ENCODE measurements at regions not wholly inside any gene's neighbourhood (a gene's known extent, or its start where the extent isn't known, plus 50 kb on each side); places are given as distances from the start of the nearest gene placed in this dataset.

DNA sequence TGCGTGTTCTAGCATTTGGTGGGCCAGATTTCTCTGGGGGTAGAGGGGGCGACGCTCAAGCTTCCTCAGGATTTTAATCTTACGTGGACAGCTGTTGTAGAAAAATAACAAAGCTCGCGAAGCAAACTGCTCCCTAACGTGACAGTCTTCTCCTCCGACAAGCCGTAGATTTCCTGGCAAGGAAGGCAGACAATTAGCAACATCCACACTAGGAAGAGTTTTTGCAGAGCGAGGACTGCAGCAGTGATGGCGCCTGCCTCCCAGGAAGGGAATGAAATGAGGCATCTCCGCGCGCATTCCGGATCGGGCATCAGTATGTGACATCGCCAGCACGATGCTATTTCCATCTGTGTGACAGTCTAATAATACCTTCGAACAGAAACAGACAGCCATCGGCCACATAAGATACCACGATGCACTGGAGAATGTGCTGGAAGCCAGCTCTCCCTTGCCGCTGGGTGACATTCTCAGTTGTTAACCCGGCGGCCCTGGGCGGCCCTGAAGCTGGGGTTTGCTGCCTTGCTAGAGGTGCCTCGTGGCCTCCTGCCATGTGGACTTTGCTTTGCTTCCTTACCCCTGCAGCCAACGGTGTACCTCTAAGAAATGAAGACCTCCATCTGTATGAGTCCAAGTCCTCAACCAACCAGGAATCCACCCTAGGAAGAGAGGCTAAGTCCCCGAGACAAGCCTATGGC lies 101.8 kb upstream of the AGAP1 start:
- TF ChIP-seq GABPA (IDR thresholded peaks at IDR 0.05; ENCODE audit: low read depth) (no peak), POLR2AphosphoS5 (IDR thresholded peaks at IDR 0.05; ENCODE audit: low read depth) (no peak)
- TF ChIP-seq, protein P1, sequence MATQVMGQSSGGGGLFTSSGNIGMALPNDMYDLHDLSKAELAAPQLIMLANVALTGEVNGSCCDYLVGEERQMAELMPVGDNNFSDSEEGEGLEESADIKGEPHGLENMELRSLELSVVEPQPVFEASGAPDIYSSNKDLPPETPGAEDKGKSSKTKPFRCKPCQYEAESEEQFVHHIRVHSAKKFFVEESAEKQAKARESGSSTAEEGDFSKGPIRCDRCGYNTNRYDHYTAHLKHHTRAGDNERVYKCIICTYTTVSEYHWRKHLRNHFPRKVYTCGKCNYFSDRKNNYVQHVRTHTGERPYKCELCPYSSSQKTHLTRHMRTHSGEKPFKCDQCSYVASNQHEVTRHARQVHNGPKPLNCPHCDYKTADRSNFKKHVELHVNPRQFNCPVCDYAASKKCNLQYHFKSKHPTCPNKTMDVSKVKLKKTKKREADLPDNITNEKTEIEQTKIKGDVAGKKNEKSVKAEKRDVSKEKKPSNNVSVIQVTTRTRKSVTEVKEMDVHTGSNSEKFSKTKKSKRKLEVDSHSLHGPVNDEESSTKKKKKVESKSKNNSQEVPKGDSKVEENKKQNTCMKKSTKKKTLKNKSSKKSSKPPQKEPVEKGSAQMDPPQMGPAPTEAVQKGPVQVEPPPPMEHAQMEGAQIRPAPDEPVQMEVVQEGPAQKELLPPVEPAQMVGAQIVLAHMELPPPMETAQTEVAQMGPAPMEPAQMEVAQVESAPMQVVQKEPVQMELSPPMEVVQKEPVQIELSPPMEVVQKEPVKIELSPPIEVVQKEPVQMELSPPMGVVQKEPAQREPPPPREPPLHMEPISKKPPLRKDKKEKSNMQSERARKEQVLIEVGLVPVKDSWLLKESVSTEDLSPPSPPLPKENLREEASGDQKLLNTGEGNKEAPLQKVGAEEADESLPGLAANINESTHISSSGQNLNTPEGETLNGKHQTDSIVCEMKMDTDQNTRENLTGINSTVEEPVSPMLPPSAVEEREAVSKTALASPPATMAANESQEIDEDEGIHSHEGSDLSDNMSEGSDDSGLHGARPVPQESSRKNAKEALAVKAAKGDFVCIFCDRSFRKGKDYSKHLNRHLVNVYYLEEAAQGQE (IDR thresholded peaks at IDR 0.05; ENCODE audit: insufficient replicate concordance, low read depth), result no peak
- TF ChIP-seq, protein P2, sequence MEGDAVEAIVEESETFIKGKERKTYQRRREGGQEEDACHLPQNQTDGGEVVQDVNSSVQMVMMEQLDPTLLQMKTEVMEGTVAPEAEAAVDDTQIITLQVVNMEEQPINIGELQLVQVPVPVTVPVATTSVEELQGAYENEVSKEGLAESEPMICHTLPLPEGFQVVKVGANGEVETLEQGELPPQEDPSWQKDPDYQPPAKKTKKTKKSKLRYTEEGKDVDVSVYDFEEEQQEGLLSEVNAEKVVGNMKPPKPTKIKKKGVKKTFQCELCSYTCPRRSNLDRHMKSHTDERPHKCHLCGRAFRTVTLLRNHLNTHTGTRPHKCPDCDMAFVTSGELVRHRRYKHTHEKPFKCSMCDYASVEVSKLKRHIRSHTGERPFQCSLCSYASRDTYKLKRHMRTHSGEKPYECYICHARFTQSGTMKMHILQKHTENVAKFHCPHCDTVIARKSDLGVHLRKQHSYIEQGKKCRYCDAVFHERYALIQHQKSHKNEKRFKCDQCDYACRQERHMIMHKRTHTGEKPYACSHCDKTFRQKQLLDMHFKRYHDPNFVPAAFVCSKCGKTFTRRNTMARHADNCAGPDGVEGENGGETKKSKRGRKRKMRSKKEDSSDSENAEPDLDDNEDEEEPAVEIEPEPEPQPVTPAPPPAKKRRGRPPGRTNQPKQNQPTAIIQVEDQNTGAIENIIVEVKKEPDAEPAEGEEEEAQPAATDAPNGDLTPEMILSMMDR (IDR thresholded peaks at IDR 0.05; ENCODE audit: insufficient read depth, low read length), result no peak
- no peak overlapping the region for H3K27ac ChIP-seq (replicated peaks)

DNA sequence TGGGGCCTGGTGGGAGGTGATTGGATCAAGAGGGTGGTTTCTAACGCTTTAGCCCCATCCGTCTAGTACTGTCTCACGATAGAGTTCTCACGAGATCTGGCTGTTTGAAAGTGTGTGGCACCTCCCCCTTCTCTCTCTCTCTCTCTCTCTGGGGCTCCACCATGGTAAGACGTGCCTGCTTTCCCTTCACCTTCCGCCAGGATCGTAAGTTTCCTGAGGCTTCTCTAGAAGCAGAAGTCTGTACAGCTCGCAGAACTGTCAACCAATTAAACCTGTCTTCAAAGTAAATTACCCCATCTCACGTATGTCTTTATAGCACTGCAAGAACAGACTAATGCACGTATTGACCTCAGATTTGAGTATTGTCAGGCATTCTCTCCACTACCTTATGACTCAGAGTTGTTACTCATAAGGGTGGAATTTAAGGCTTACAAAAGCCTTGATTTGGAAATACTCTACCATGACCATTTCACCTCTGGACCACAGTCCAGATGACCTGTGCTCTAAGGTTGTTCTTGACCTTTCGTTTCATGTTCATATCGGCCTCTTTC lies 99.5 kb upstream of the AGAP1 start:
- Histone ChIP-seq H3K27ac (replicated peaks) (no peak overlapping the region), H3K27me3 (ENCODE audit: insufficient read depth, poor library complexity, severe bottlenecking) (no peaks in the 10 kb centered on the region), H3K4me3 (replicated peaks; ENCODE audit: insufficient read depth, low read length) (no peak overlapping the region)
- no peak for DNase-seq (ENCODE audit: low read depth in 1 of 2, low spot score in 1 of 2)
- TF ChIP-seq GABPA (IDR thresholded peaks at IDR 0.05; ENCODE audit: low read depth), result no peak

More for the DNA sequence above, 101.8 kb upstream of the AGAP1 start:
- Histone ChIP-seq H3K27me3 (ENCODE audit: insufficient read depth, poor library complexity, severe bottlenecking) (no peaks in the 10 kb centered on the region), H3K4me3 (replicated peaks; ENCODE audit: insufficient read depth, low read length) (no peak overlapping the region)
- no peak for DNase-seq (ENCODE audit: low read depth in 1 of 2, low spot score in 1 of 2)

DNA sequence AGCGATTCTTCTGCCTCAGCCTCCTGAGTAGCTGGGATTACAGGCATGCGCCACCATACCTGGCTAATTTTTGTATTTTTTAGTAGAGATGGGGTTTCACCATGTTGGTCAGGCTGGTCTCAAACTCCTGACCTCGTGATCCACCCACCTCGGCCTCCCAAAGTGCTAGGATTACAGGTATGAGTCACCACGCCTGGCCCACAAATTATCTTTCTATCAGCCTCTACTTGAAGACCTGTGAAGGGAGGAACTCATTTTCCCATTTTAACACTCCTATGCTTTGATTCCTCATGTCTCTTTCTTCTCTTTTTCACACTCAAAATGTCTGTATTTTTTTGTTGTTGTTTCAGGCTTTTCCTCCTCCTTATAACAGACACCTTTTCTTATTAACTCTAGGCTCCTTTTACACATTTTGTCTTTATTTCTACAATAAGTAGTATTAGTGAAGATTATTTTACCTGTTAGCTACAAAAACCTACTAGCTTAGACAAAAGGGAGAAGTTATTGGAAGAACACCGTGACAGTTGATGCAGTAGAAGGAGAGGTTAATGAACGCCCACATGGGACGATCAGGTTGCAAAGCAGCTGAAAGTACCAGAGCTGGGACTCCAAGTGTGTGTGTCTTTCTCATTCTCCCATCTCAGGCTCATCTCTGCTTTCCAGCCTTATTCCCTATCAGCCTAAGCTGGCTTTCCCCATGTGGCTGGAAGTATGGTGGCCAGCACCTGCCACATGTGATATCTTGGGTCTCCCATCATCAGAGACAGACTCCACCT lies 97.6 kb upstream of the AGAP1 start:
- TF ChIP-seq POLR2AphosphoS5 (IDR thresholded peaks at IDR 0.05; ENCODE audit: low read depth), result no peak
- TF ChIP-seq GABPA (IDR thresholded peaks at IDR 0.05; ENCODE audit: low read depth), result no peak
- TF ChIP-seq, protein P2 (IDR thresholded peaks at IDR 0.05; ENCODE audit: insufficient read depth, low read length), result no peak
- DNase-seq (ENCODE audit: low read depth in 1 of 2, low spot score in 1 of 2), result no peak
- Histone ChIP-seq H3K4me3 (replicated peaks; ENCODE audit: insufficient read depth, low read length) (no peak overlapping the region), H3K27me3 (ENCODE audit: insufficient read depth, poor library complexity, severe bottlenecking) (no peaks in the 10 kb centered on the region), H3K27ac (replicated peaks) (no peak overlapping the region)

DNA sequence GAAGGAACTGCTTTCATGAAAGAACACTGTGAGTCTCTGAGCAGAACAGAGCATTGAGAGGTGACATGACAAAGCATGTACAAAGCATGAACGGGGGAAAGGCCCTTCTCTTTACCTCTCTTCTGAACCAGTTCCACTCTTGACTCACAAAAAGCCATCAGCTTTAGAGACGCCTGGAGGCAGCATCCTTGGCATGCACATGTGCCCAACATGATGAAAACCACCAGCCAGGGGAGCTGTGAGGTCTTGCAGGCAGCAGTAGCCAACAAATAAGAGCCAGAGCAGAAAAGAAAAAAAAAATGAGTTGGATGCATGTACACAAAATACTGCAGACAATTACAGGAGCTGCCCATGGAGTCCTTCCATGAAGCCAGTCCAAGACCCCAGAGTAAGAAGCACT lies 95.5 kb upstream of the AGAP1 start:
- DNase-seq (ENCODE audit: low read depth in 1 of 2, low spot score in 1 of 2), result no peak
- Histone ChIP-seq H3K27me3 (ENCODE audit: insufficient read depth, poor library complexity, severe bottlenecking) (no peaks in the 10 kb centered on the region), H3K4me3 (replicated peaks; ENCODE audit: insufficient read depth, low read length) (no peak overlapping the region), H3K27ac (replicated peaks) (no peak overlapping the region)
- TF ChIP-seq SPI1 (IDR thresholded peaks at IDR 0.05; ENCODE audit: borderline replicate concordance, low read depth), result no peak
- TF ChIP-seq POLR2AphosphoS5 (IDR thresholded peaks at IDR 0.05; ENCODE audit: low read depth), result no peak
- TF ChIP-seq GABPA (IDR thresholded peaks at IDR 0.05; ENCODE audit: low read depth), result no peak
- TF ChIP-seq, protein P2 (IDR thresholded peaks at IDR 0.05; ENCODE audit: insufficient read depth, low read length), result no peak
- TF ChIP-seq, protein P1 (IDR thresholded peaks at IDR 0.05; ENCODE audit: insufficient replicate concordance, low read depth), result no peak
